Mesothelial cell of epicardium (in vitro differentiated cells): ENCODE measurements at regions not wholly inside any gene's neighbourhood (a gene's known extent, or its start where the extent isn't known, plus 50 kb on each side); places are given as distances from the start of the nearest gene placed in this dataset.

ENCODE experiments used
- DNase-seq, 2 experiments: peaks; one replicate each; pipeline ENCODE4 v3.0.0; 2021; ENCODE audit warnings: low spot score in 2 of 2; ENCODE audit not compliant: unreplicated experiment in 2 of 2
- H3K27ac Mint-ChIP-seq: 2 replicates; pipeline ENCODE4 v1.8.0; 2021; ENCODE audit warnings: mixed read lengths
- H3K27me3 Mint-ChIP-seq: 2 replicates; pipeline ENCODE4 v1.8.0; 2021; ENCODE audit warnings: low read depth, mixed read lengths
- H3K36me3 Mint-ChIP-seq: 2 replicates; pipeline ENCODE4 v1.8.0; 2021; ENCODE audit warnings: mixed read lengths
- H3K4me1 Mint-ChIP-seq: 2 replicates; pipeline ENCODE4 v1.8.0; 2021; ENCODE audit warnings: mixed read lengths
- H3K4me3 Mint-ChIP-seq: 2 replicates; pipeline ENCODE4 v1.8.0; 2021; ENCODE audit warnings: mild to moderate bottlenecking, moderate library complexity, mixed read lengths
- H3K9me3 Mint-ChIP-seq: 2 replicates; pipeline ENCODE4 v1.8.0; 2021; ENCODE audit warnings: mixed read lengths
- CTCF ChIP-seq: fragments of 200-600 bp; sonication (generic); IDR thresholded peaks from one replicate; pipeline ENCODE4 v1.5.0; 2021; ENCODE audit warnings: antibody characterized with exemption; ENCODE audit not compliant: unreplicated experiment

GRCh38 chr16:73143002-73143401 is 95.1 kb upstream of the ZFHX3 start:
- H3K36me3 Mint-ChIP-seq, result no peaks in the 10 kb centered on the region
- no peaks in the 10 kb centered on the region for H3K27me3 Mint-ChIP-seq
- TF ChIP-seq CTCF, result no peak
- H3K4me3 Mint-ChIP-seq, result no peak overlapping the region
- H3K9me3 Mint-ChIP-seq, result no peaks in the 10 kb centered on the region
- H3K27ac Mint-ChIP-seq, result no peak overlapping the region
- peaks cover 19% of the 10 kb centered on the region for H3K4me1 Mint-ChIP-seq
- no peak for DNase-seq

GRCh38 chr16:73142053-73142854 is 94.3 kb upstream of the ZFHX3 start:
- no peak for TF ChIP-seq CTCF
- peaks cover 19% of the 10 kb centered on the region for H3K4me1 Mint-ChIP-seq
- H3K27me3 Mint-ChIP-seq, result no peaks in the 10 kb centered on the region
- H3K4me3 Mint-ChIP-seq, result no peak overlapping the region
- no peak for DNase-seq
- H3K9me3 Mint-ChIP-seq, result no peaks in the 10 kb centered on the region
- no peak overlapping the region for H3K27ac Mint-ChIP-seq
- no peaks in the 10 kb centered on the region for H3K36me3 Mint-ChIP-seq

- Mint-ChIP-seq H3K27me3 (no peaks in the 10 kb centered on the region), H3K27ac (no peak overlapping the region), H3K36me3 (no peaks in the 10 kb centered on the region), H3K9me3 (no peaks in the 10 kb centered on the region), H3K4me1 (peaks cover 19% of the 10 kb centered on the region), H3K4me3 (no peak overlapping the region)
- TF ChIP-seq CTCF, result no peak
- no peak for DNase-seq
These were observed 93.0 kb upstream of the ZFHX3 start for GRCh38 chr16:73140929-73141328.

GRCh38 chr16:73131156-73131862 is 83.4 kb upstream of the ZFHX3 start:
- Mint-ChIP-seq H3K27ac (no peak overlapping the region), H3K36me3 (no peaks in the 10 kb centered on the region), H3K27me3 (peaks cover 3% of the 10 kb centered on the region), H3K4me3 (no peak overlapping the region), H3K4me1 (no peaks in the 10 kb centered on the region), H3K9me3 (peaks cover 12% of the 10 kb centered on the region)
- DNase-seq, result no peak
- no peak for TF ChIP-seq CTCF

- Mint-ChIP-seq H3K27me3 (peaks cover 3% of the 10 kb centered on the region), H3K4me1 (peaks cover 3% of the 10 kb centered on the region), H3K4me3 (no peak overlapping the region), H3K27ac (no peak overlapping the region), H3K36me3 (no peaks in the 10 kb centered on the region), H3K9me3 (peaks cover 12% of the 10 kb centered on the region)
- DNase-seq, result no peak
- TF ChIP-seq CTCF, result no peak
These were observed 81.5 kb upstream of the ZFHX3 start for GRCh38 chr16:73129455-73129854.
